ENCODE measurements at regions not wholly inside any gene's neighbourhood (a gene's known extent, or its start where the extent isn't known, plus 50 kb on each side); places are given as distances from the start of the nearest gene placed in this dataset.

GRCh38 chr3:105585-105984 is 91.0 kb upstream of the CHL1 start:
- TF ChIP-seq HMGA2 (CRISPR knock-in tag; IDR thresholded peaks at IDR 0.05) (no peak), MYBL2 (CRISPR knock-in tag; IDR thresholded peaks at IDR 0.05) (no peak), MXD4 (CRISPR knock-in tag; IDR thresholded peaks at IDR 0.05; ENCODE audit: borderline replicate concordance) (no peak), KAT7 (CRISPR knock-in tag; IDR thresholded peaks at IDR 0.05; ENCODE audit: borderline replicate concordance) (no peak), E2F4 (CRISPR knock-in tag; IDR thresholded peaks at IDR 0.05; ENCODE audit: borderline replicate concordance, low read depth) (no peak), CBFB (CRISPR knock-in tag; IDR thresholded peaks at IDR 0.05; ENCODE audit: low read depth) (no peak), STAT6 (CRISPR knock-in tag; conservative IDR thresholded peaks at IDR 0.05; ENCODE audit: low read depth) (no peak), NFATC4 (CRISPR knock-in tag; IDR thresholded peaks at IDR 0.05) (no peak), FOXJ3 (CRISPR knock-in tag; IDR thresholded peaks at IDR 0.05; ENCODE audit: borderline replicate concordance) (no peak), JUN (CRISPR knock-in tag; IDR thresholded peaks at IDR 0.05) (no peak)
- TF ChIP-seq, protein P1, sequence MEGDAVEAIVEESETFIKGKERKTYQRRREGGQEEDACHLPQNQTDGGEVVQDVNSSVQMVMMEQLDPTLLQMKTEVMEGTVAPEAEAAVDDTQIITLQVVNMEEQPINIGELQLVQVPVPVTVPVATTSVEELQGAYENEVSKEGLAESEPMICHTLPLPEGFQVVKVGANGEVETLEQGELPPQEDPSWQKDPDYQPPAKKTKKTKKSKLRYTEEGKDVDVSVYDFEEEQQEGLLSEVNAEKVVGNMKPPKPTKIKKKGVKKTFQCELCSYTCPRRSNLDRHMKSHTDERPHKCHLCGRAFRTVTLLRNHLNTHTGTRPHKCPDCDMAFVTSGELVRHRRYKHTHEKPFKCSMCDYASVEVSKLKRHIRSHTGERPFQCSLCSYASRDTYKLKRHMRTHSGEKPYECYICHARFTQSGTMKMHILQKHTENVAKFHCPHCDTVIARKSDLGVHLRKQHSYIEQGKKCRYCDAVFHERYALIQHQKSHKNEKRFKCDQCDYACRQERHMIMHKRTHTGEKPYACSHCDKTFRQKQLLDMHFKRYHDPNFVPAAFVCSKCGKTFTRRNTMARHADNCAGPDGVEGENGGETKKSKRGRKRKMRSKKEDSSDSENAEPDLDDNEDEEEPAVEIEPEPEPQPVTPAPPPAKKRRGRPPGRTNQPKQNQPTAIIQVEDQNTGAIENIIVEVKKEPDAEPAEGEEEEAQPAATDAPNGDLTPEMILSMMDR (IDR thresholded peaks at IDR 0.05): no peak
- TF ChIP-seq, protein P2, sequence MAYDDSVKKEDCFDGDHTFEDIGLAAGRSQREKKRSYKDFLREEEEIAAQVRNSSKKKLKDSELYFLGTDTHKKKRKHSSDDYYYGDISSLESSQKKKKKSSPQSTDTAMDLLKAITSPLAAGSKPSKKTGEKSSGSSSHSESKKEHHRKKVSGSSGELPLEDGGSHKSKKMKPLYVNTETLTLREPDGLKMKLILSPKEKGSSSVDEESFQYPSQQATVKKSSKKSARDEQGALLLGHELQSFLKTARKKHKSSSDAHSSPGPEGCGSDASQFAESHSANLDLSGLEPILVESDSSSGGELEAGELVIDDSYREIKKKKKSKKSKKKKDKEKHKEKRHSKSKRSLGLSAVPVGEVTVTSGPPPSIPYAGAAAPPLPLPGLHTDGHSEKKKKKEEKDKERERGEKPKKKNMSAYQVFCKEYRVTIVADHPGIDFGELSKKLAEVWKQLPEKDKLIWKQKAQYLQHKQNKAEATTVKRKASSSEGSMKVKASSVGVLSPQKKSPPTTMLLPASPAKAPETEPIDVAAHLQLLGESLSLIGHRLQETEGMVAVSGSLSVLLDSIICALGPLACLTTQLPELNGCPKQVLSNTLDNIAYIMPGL (CRISPR knock-in tag; IDR thresholded peaks at IDR 0.05): no peak
